Glutamatergic neuron (in vitro differentiated cells): ENCODE measurements at regions not wholly inside any gene's neighbourhood (a gene's known extent, or its start where the extent isn't known, plus 50 kb on each side); places are given as distances from the start of the nearest gene placed in this dataset.
"Not testable (repeated sequence)": the region's sequence is repeated elsewhere in the genome, so short reads cannot be mapped to it uniquely, and the experiment has no call there.

Experiments
- DNase-seq: peaks from one replicate; pipeline ENCODE4 v3.0.0; 2022
- H3K27ac Mint-ChIP-seq: one replicate; pipeline ENCODE4 v1.8.0; 2020; ENCODE audit warnings: mild to moderate bottlenecking, mixed read lengths, inconsistent platforms; ENCODE audit not compliant: unreplicated experiment
- H3K27me3 Mint-ChIP-seq: one replicate; pipeline ENCODE4 v1.8.0; 2020; ENCODE audit warnings: mild to moderate bottlenecking, moderate library complexity, mixed read lengths, inconsistent platforms; ENCODE audit not compliant: unreplicated experiment
- H3K36me3 Mint-ChIP-seq: one replicate; pipeline ENCODE4 v1.8.0; 2020; ENCODE audit warnings: mild to moderate bottlenecking, mixed read lengths, inconsistent platforms; ENCODE audit not compliant: unreplicated experiment
- H3K4me1 Mint-ChIP-seq: one replicate; pipeline ENCODE4 v1.8.0; 2020; ENCODE audit warnings: mild to moderate bottlenecking, low read depth, mixed read lengths, inconsistent platforms; ENCODE audit not compliant: unreplicated experiment
- H3K4me3 Mint-ChIP-seq: one replicate; pipeline ENCODE4 v1.8.0; 2020; ENCODE audit warnings: mild to moderate bottlenecking, mixed read lengths, inconsistent platforms; ENCODE audit not compliant: unreplicated experiment
- H3K9me3 Mint-ChIP-seq: one replicate; pipeline ENCODE4 v1.8.0; 2020; ENCODE audit warnings: mild to moderate bottlenecking, moderate library complexity, mixed read lengths, inconsistent platforms; ENCODE audit not compliant: unreplicated experiment
- CTCF ChIP-seq: fragments of 200-600 bp; sonication (generic); IDR thresholded peaks from one replicate; pipeline ENCODE4 v1.5.0; 2021; ENCODE audit not compliant: partially characterized antibody, unreplicated experiment

- no peaks in the 10 kb centered on the region for H3K36me3 Mint-ChIP-seq
- peaks cover 2% of the 10 kb centered on the region for H3K27me3 Mint-ChIP-seq
- TF ChIP-seq CTCF = no peak
- H3K4me3 Mint-ChIP-seq = no peak overlapping the region
- H3K4me1 Mint-ChIP-seq = no peaks in the 10 kb centered on the region
- no peak overlapping the region for H3K27ac Mint-ChIP-seq
- peaks cover 2% of the 10 kb centered on the region for H3K9me3 Mint-ChIP-seq
- no peak for DNase-seq
These were observed 130.4 kb downstream of the CCDC74A start for GRCh38 chr2:131657895-131658768.

GRCh38 chr2:131658769-131659131 is 131.1 kb downstream of the CCDC74A start:
- H3K27me3 Mint-ChIP-seq = peaks cover 2% of the 10 kb centered on the region
- no peak for DNase-seq
- no peak for TF ChIP-seq CTCF
- no peaks in the 10 kb centered on the region for H3K4me1 Mint-ChIP-seq
- H3K36me3 Mint-ChIP-seq = no peaks in the 10 kb centered on the region
- no peak overlapping the region for H3K4me3 Mint-ChIP-seq
- H3K27ac Mint-ChIP-seq = no peak overlapping the region
- H3K9me3 Mint-ChIP-seq = peaks cover 2% of the 10 kb centered on the region

GRCh38 chr2:131659168-131659572 is 131.5 kb downstream of the CCDC74A start:
- Mint-ChIP-seq H3K27me3 (peaks cover 2% of the 10 kb centered on the region), H3K36me3 (no peaks in the 10 kb centered on the region), H3K27ac (no peak overlapping the region), H3K9me3 (peaks cover 2% of the 10 kb centered on the region), H3K4me3 (no peak overlapping the region), H3K4me1 (no peaks in the 10 kb centered on the region)
- no peak for TF ChIP-seq CTCF
- no peak for DNase-seq

- H3K9me3 Mint-ChIP-seq, H3K36me3 Mint-ChIP-seq, H3K27ac Mint-ChIP-seq, H3K4me3 Mint-ChIP-seq, H3K4me1 Mint-ChIP-seq, H3K27me3 Mint-ChIP-seq, DNase-seq: not testable (repeated sequence)
These were observed 133.6 kb downstream of the CCDC74A start for GRCh38 chr2:131661101-131661782.

GRCh38 chr2:131661884-131662535 is 134.3 kb downstream of the CCDC74A start:
- H3K36me3 Mint-ChIP-seq, H3K4me3 Mint-ChIP-seq, DNase-seq, H3K27me3 Mint-ChIP-seq, H3K9me3 Mint-ChIP-seq, H3K4me1 Mint-ChIP-seq, H3K27ac Mint-ChIP-seq: not testable (repeated sequence)

- not testable (repeated sequence) for H3K9me3 Mint-ChIP-seq, H3K36me3 Mint-ChIP-seq, H3K27me3 Mint-ChIP-seq, H3K4me1 Mint-ChIP-seq, DNase-seq, H3K27ac Mint-ChIP-seq, H3K4me3 Mint-ChIP-seq
These were observed 135.8 kb downstream of the CCDC74A start for GRCh38 chr2:131663501-131663900.

GRCh38 chr2:131665716-131666115 is 138.0 kb downstream of the CCDC74A start:
- not testable (repeated sequence) for H3K27ac Mint-ChIP-seq, H3K36me3 Mint-ChIP-seq, H3K9me3 Mint-ChIP-seq, H3K4me3 Mint-ChIP-seq, DNase-seq, H3K4me1 Mint-ChIP-seq, H3K27me3 Mint-ChIP-seq

- H3K36me3 Mint-ChIP-seq, H3K27me3 Mint-ChIP-seq, H3K4me3 Mint-ChIP-seq, H3K4me1 Mint-ChIP-seq, H3K27ac Mint-ChIP-seq, H3K9me3 Mint-ChIP-seq, DNase-seq: not testable (repeated sequence)
These were observed 141.3 kb downstream of the CCDC74A start for GRCh38 chr2:131668794-131669540.
